Activated CD8-positive, alpha-beta T cell treated with anti-CD3 and anti-CD28 coated beads for 36 hours (primary cell): ENCODE measurements at regions not wholly inside any gene's neighbourhood (a gene's known extent, or its start where the extent isn't known, plus 50 kb on each side); places are given as distances from the start of the nearest gene placed in this dataset.

Experiments
- ATAC-seq: fragments of 200-7000 bp; cut with Tn5 transposase; one replicate; pipeline ENCODE4 v1.10.0; 2021; ENCODE audit warnings: mild to moderate bottlenecking, moderate library complexity
- CTCF ChIA-PET: fragments of 350-600 bp; sonication (Branson Sonifier 250); formaldehyde crosslinking; loops from one replicate; lab custom pipeline; 2021; ENCODE audit warnings: antibody characterized with exemption; lab: Charles Lee
- POLR2A ChIA-PET: fragments of 350-600 bp; sonication (Branson Sonifier 250); formaldehyde crosslinking; loops from one replicate; lab custom pipeline; 2021; ENCODE audit warnings: antibody characterized with exemption; lab: Charles Lee
- DNase-seq: peaks from one replicate; pipeline ENCODE4 v3.0.0-alpha.2; 2020
- H3K27ac Mint-ChIP-seq: one replicate; pipeline ENCODE4 v1.8.0; 2021; ENCODE audit warnings: mild to moderate bottlenecking, mixed read lengths
- H3K27me3 Mint-ChIP-seq: one replicate; pipeline ENCODE4 v1.8.0; 2021; ENCODE audit warnings: mixed read lengths
- H3K36me3 Mint-ChIP-seq: one replicate; pipeline ENCODE4 v1.8.0; 2021; ENCODE audit warnings: low read depth, mixed read lengths
- H3K4me1 Mint-ChIP-seq: one replicate; pipeline ENCODE4 v1.8.0; 2021; ENCODE audit warnings: low read depth, mixed read lengths
- H3K4me3 Mint-ChIP-seq: one replicate; pipeline ENCODE4 v1.8.0; 2021; ENCODE audit warnings: mild to moderate bottlenecking, moderate library complexity, mixed read lengths
- H3K9me3 Mint-ChIP-seq: one replicate; pipeline ENCODE4 v1.8.0; 2021; ENCODE audit warnings: mixed read lengths
- CTCF ChIP-seq: fragments of 200-600 bp; IDR thresholded peaks from one replicate; pipeline ENCODE4 v1.8.0; 2022; ENCODE audit warnings: antibody characterized with exemption, mild to moderate bottlenecking
- intact Hi-C: fragments of 100-400 bp; cut with micrococcal nuclease; formaldehyde crosslinking; loops from one replicate; pipeline ENCODE4 v1.10.0; 2022

GRCh38 chr5:26828294-26828693, 210.1 kb downstream of the CDH9 start:
- ChIA-PET POLR2A (no interaction called here), CTCF (no interaction called here)
- no peak for TF ChIP-seq CTCF
- ATAC-seq = no peak
- H3K4me1 Mint-ChIP-seq = no peaks in the 10 kb centered on the region
- no peaks in the 10 kb centered on the region for H3K27me3 Mint-ChIP-seq
- no peaks in the 10 kb centered on the region for H3K36me3 Mint-ChIP-seq
- no peak for DNase-seq
- intact Hi-C loops = no loop called here
- H3K27ac Mint-ChIP-seq = no peak overlapping the region
- H3K4me3 Mint-ChIP-seq = no peak overlapping the region
- peaks cover 5% of the 10 kb centered on the region for H3K9me3 Mint-ChIP-seq

- ChIA-PET POLR2A (no interaction called here), CTCF (no interaction called here)
- no peak overlapping the region for H3K4me3 Mint-ChIP-seq
- H3K9me3 Mint-ChIP-seq = peaks cover 31% of the 10 kb centered on the region
- H3K27me3 Mint-ChIP-seq = no peaks in the 10 kb centered on the region
- no peaks in the 10 kb centered on the region for H3K4me1 Mint-ChIP-seq
- no peak for DNase-seq
- intact Hi-C loops = no loop called here
- no peak for ATAC-seq
- no peak for TF ChIP-seq CTCF
- H3K27ac Mint-ChIP-seq = no peak overlapping the region
- H3K36me3 Mint-ChIP-seq = no peaks in the 10 kb centered on the region
Observed at GRCh38 chr5:26813235-26813634, 225.2 kb downstream of the CDH9 start.

- Mint-ChIP-seq H3K4me3 (no peak overlapping the region), H3K27me3 (no peaks in the 10 kb centered on the region), H3K27ac (no peak overlapping the region), H3K9me3 (peaks cover 28% of the 10 kb centered on the region), H3K4me1 (no peaks in the 10 kb centered on the region), H3K36me3 (no peaks in the 10 kb centered on the region)
- no peak for ATAC-seq
- intact Hi-C loops = no loop called here
- no peak for TF ChIP-seq CTCF
- ChIA-PET POLR2A (no interaction called here), CTCF (no interaction called here)
- no peak for DNase-seq
Observed at GRCh38 chr5:26812714-26813113, 225.7 kb downstream of the CDH9 start.

GRCh38 chr5:26807231-26808199, 230.9 kb downstream of the CDH9 start:
- ATAC-seq (no peak), DNase-seq (no peak)
- CTCF ChIA-PET = no interaction called here
- Mint-ChIP-seq H3K4me1 (no peaks in the 10 kb centered on the region), H3K27me3 (no peaks in the 10 kb centered on the region), H3K4me3 (no peak overlapping the region), H3K36me3 (no peaks in the 10 kb centered on the region), H3K9me3 (peaks cover 12% of the 10 kb centered on the region), H3K27ac (no peak overlapping the region)
- intact Hi-C loops = no loop called here
- POLR2A ChIA-PET = no interaction called here
- TF ChIP-seq CTCF = no peak

GRCh38 chr5:26805076-26805475, 233.3 kb downstream of the CDH9 start:
- intact Hi-C loops = no loop called here
- no peak for DNase-seq
- POLR2A ChIA-PET = no interaction called here
- H3K36me3 Mint-ChIP-seq = no peaks in the 10 kb centered on the region
- H3K27ac Mint-ChIP-seq = no peak overlapping the region
- no peak for ATAC-seq
- H3K4me1 Mint-ChIP-seq = no peaks in the 10 kb centered on the region
- no peak for TF ChIP-seq CTCF
- CTCF ChIA-PET = no interaction called here
- H3K4me3 Mint-ChIP-seq = no peak overlapping the region
- H3K9me3 Mint-ChIP-seq = peaks cover 14% of the 10 kb centered on the region
- H3K27me3 Mint-ChIP-seq = no peaks in the 10 kb centered on the region
